ENCODE measurements at regions not wholly inside any gene's neighbourhood (a gene's known extent, or its start where the extent isn't known, plus 50 kb on each side); places are given as distances from the start of the nearest gene placed in this dataset.
"Not testable (repeated sequence)": the region's sequence is repeated elsewhere in the genome, so short reads cannot be mapped to it uniquely, and the experiment has no call there.

DNA sequence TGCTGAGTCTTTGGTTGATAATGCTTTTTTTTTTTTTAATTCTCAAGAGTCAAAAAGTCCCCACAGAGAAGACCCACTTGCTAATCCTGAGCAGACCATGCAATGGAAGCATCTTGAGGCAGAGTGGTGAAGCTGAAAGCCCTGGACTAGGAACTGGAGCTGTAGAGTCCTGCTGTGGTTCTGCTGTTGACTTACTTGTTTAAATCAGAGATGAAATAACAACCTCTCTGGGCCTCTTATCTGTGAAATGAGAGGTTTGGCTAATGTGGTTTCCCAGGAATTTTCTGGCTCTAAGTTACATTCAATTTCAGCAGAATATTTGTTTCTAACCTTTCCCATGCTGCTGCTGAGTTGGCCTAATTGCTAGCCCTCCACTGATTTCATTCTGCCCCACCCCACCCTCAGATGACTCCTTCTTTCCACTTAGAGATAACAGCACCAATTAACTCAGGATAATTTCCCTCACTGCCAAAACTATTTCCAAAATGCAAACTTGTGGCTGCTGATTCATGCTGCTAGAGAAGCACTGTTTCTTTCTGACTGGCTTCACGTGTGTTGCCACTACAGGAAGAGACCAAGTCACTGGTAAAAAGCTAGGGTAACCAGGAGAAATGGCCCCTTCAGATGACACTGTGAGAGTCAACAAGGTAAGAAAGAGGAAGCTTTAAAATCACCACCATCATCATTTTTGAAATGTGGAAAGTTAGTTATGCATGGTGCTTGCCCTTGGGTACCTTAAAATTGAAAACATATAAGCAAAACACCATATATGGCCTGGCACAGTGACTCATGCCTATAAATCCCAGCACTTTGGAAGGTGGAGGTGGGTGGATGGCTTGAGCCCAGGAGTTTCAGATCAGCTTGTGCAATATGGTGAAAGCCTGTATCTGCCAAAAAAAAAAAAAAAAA, 326.4 kb downstream of the DCHS2 start:
- Histone ChIP-seq H3K4me3 (ENCODE audit: low read length) (no peak overlapping the region), H3K27me3 (ENCODE audit: insufficient read depth, low read length) (no peaks in the 10 kb centered on the region), H3K27ac (ENCODE audit: low read depth, low read length) (no peak overlapping the region), H3K9me3 (ENCODE audit: insufficient read depth, low read depth, low read length) (no peaks in the 10 kb centered on the region), H3K4me1 (ENCODE audit: insufficient read depth, low read length) (peaks cover 11% of the 10 kb centered on the region), H3K9ac (ENCODE audit: low read depth, low read length) (no peak overlapping the region), H3K36me3 (ENCODE audit: insufficient read depth, low read length) (no peaks in the 10 kb centered on the region)
- WGBS, result 73% methylated on average over 1 of the region's 1 CpG

DNA sequence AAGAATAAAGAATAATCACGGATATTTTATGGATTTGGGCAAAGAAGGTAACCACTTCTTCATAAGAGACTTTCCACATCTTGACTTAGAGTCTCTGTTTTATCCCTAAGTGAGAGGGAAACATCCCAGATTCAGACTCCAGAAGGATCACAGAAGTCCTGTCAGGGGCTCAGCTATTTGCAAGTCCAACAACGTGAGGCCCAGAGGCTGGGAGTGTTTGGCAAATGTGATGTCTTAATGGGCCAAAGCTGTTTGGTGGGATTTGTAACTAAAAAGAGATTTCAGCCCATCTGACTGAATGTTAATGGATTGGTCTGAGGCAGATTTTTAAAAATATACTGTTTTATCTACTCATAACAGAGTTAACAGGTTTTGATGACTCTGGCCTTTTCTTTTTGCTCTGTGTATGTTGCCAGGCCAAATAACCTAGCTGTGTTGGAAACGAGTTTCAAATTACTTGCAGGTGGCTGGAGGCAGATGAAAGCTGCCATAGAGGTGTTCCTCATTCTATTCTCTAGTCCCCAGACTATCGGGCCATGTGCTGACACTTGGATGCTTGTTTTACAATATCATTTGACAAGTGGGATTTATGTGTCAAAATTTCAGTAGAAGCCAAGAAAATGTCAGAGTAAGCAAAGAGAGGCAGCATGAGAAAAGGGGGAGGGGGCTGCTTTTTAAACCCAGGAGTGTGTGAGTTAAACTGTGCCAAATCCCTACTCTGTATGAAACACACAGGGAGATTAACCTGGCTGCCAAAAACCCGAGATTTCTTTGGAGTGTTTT, 330.9 kb downstream of the DCHS2 start:
- Histone ChIP-seq H3K4me1 (ENCODE audit: insufficient read depth, low read length) (peaks cover 11% of the 10 kb centered on the region), H3K9me3 (ENCODE audit: insufficient read depth, low read depth, low read length) (no peaks in the 10 kb centered on the region), H3K36me3 (ENCODE audit: insufficient read depth, low read length) (no peaks in the 10 kb centered on the region), H3K27ac (ENCODE audit: low read depth, low read length) (no peak overlapping the region), H3K27me3 (ENCODE audit: insufficient read depth, low read length) (no peaks in the 10 kb centered on the region), H3K9ac (ENCODE audit: low read depth, low read length) (no peak overlapping the region), H3K4me3 (ENCODE audit: low read length) (no peak overlapping the region)
- 70% methylated on average over 5 of the region's 5 CpGs for WGBS

DNA sequence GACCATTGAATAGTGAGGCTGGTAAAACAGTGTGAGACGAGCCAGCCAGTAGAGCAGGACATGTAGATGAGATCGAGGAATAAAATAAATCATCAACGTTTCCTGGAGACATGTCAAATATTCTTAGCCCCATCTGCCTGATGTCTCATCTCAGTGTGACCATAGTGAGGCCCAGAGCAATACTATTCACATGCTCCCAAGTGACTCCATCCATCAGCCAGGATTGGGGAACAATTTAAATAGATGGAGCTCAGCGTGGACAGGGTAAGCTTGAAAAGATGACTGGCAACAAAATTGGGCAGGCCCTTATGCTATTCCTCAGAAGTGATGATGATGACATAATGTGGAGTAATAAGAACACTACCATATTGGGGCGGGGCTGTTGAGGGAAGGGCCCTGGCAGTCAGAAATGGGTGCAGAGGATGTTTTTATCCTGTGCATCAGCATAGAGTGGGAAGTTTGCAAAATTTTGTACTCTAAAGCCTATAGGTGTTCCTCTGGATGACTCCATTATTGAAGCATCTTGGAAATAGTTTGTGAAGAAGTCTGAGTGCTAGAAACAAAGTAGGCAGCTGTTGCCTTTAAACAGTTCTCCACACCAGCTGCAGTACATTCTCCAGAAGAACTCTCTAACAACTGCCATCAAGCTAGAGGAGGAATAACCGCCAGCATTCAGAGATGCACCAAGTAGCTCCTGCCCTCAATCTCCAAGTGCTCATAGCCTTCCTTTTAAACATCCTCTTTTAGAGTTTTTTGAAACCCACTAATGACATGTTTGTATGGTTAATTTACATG, 333.0 kb downstream of the DCHS2 start:
- 78% methylated on average over 6 of the region's 6 CpGs for WGBS
- no peaks in the 10 kb centered on the region for H3K27me3 ChIP-seq (ENCODE audit: insufficient read depth, low read length)
- peaks cover 11% of the 10 kb centered on the region for H3K4me1 ChIP-seq (ENCODE audit: insufficient read depth, low read length)
- no peaks in the 10 kb centered on the region for H3K36me3 ChIP-seq (ENCODE audit: insufficient read depth, low read length)
- H3K9me3 ChIP-seq (ENCODE audit: insufficient read depth, low read depth, low read length), result no peaks in the 10 kb centered on the region
- H3K4me3 ChIP-seq (ENCODE audit: low read length), result no peak overlapping the region
- H3K9ac ChIP-seq (ENCODE audit: low read depth, low read length), result no peak overlapping the region
- H3K27ac ChIP-seq (ENCODE audit: low read depth, low read length), result no peak overlapping the region

DNA sequence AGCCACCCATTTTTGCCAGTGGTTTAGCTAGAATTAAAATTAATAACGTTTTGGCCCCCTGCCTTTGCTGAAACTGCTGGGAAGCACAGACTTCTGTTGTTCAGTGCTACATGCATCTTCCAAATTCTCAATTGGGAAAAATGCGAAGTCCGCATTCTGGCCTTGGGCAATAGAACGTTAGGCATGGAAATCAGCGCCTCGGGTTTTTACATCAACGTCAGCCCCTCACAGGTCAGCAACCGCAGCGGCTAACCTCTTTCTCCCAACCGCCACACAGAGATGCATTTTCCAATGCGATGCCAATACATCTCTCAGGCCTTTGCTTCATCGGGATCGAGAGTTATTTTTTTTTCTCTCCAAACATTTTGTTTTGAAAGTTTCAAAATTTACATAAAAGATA, 339.1 kb downstream of the DCHS2 start:
- no peak overlapping the region for H3K9ac ChIP-seq (ENCODE audit: low read depth, low read length)
- no peaks in the 10 kb centered on the region for H3K9me3 ChIP-seq (ENCODE audit: insufficient read depth, low read depth, low read length)
- 94% methylated on average over 13 of the region's 13 CpGs for WGBS

DNA sequence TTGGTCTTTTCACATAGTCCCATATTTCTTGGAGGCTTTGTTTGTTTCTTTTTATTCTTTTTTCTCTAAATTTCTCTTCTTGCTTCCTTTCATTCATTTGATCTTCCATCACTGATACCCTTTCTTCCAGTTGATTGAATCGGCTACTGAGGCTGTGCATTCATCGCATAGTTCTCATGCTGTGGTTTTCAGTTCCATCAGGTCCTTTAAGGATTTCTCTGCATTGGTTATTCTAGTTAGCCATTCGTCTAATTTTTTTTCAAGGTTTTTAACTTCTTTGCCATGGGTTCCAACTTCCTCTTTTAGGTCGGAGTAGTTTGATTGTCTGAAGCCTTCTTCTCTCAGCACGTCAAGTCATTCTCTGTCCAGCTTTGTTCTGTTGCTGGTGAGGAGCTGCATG, 342.4 kb downstream of the DCHS2 start:
- H3K27me3 ChIP-seq (ENCODE audit: insufficient read depth, low read length); H3K36me3 ChIP-seq (ENCODE audit: insufficient read depth, low read length); H3K4me1 ChIP-seq (ENCODE audit: insufficient read depth, low read length); H3K4me3 ChIP-seq (ENCODE audit: low read length); H3K27ac ChIP-seq (ENCODE audit: low read depth, low read length); H3K9me3 ChIP-seq (ENCODE audit: insufficient read depth, low read depth, low read length); H3K9ac ChIP-seq (ENCODE audit: low read depth, low read length): not testable (repeated sequence)
- WGBS, result 96% methylated on average over 5 of the region's 5 CpGs

More for the DNA sequence above, 339.1 kb downstream of the DCHS2 start:
- H3K27ac ChIP-seq (ENCODE audit: low read depth, low read length), result no peak overlapping the region
- H3K4me1 ChIP-seq (ENCODE audit: insufficient read depth, low read length), result no peaks in the 10 kb centered on the region
- H3K4me3 ChIP-seq (ENCODE audit: low read length), result no peak overlapping the region
- H3K36me3 ChIP-seq (ENCODE audit: insufficient read depth, low read length), result no peaks in the 10 kb centered on the region
- no peaks in the 10 kb centered on the region for H3K27me3 ChIP-seq (ENCODE audit: insufficient read depth, low read length)

DNA sequence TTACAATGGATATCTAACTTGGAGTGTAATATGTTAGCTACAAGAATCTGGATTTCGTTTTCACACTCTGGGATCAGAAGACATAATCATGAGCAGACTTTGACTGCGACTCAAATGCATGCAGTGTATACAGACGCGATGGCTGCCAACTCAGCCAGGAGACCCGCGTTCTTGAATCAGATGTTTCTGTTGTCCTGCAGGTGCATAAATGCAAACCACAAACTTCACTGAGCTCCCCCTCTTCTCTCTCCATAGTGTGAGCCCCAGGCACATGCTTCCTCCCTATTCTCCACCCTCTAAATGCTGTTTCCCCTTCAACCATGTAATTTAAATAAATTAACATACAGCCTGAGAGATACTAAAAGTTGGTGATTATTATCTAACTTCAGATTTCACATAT, 347.9 kb downstream of the DCHS2 start:
- 93% methylated on average over 6 of the region's 6 CpGs for WGBS
- no peak overlapping the region for H3K4me3 ChIP-seq (ENCODE audit: low read length)

DNA sequence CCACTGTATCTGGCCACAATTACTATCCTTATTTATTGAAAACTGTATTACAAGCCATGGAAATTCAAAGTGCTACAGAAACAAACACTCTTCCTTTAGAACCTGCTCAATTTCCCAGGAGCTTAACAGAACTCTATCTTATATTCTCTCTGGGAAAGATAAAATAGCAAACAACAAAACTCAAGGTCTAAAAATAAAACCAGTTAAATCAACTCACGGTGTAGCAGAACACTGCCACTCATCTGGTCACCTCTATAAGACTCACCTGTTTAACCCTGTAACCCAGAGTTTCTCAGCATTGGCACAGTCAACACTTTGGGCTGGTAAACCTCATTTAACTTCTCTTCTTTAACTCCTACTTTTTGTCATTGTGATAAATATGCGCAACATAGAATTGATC, 348.9 kb downstream of the DCHS2 start:
- Histone ChIP-seq H3K27ac (ENCODE audit: low read depth, low read length) (no peak overlapping the region), H3K27me3 (ENCODE audit: insufficient read depth, low read length) (no peaks in the 10 kb centered on the region), H3K9ac (ENCODE audit: low read depth, low read length) (no peak overlapping the region), H3K4me3 (ENCODE audit: low read length) (no peak overlapping the region), H3K9me3 (ENCODE audit: insufficient read depth, low read depth, low read length) (no peaks in the 10 kb centered on the region), H3K36me3 (ENCODE audit: insufficient read depth, low read length) (no peaks in the 10 kb centered on the region), H3K4me1 (ENCODE audit: insufficient read depth, low read length) (peaks cover 18% of the 10 kb centered on the region)
- WGBS, result 98% methylated on average over 2 of the region's 2 CpGs

More for the DNA sequence above, 347.9 kb downstream of the DCHS2 start:
- H3K4me1 ChIP-seq (ENCODE audit: insufficient read depth, low read length), result peaks cover 7% of the 10 kb centered on the region
- H3K9me3 ChIP-seq (ENCODE audit: insufficient read depth, low read depth, low read length), result no peaks in the 10 kb centered on the region
- H3K36me3 ChIP-seq (ENCODE audit: insufficient read depth, low read length), result no peaks in the 10 kb centered on the region
- H3K27ac ChIP-seq (ENCODE audit: low read depth, low read length), result no peak overlapping the region
- no peak overlapping the region for H3K9ac ChIP-seq (ENCODE audit: low read depth, low read length)
- H3K27me3 ChIP-seq (ENCODE audit: insufficient read depth, low read length), result no peaks in the 10 kb centered on the region

DNA sequence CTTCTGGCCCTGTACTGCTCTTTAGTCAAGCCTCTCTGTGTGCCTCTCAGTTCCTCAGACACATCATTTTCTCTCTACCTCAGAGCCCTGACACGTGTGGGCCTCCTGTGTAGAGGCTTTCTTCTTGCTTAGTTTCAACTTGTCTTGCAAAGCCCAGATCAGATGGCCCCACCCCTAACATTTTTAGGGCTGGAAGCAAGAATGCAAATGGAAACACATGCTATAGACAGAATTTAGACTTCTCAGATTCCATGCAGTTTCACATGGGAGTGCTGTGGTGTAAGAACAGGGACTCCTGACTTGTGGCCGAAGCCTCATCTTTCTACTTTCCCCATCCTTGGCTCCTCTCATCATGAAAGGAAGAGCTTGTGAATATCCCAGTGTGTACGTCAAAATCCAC, 350.7 kb downstream of the DCHS2 start:
- no peak overlapping the region for H3K27ac ChIP-seq (ENCODE audit: low read depth, low read length)
- no peaks in the 10 kb centered on the region for H3K9me3 ChIP-seq (ENCODE audit: insufficient read depth, low read depth, low read length)
- 80% methylated on average over 3 of the region's 3 CpGs for WGBS
- no peaks in the 10 kb centered on the region for H3K36me3 ChIP-seq (ENCODE audit: insufficient read depth, low read length)
- no peaks in the 10 kb centered on the region for H3K27me3 ChIP-seq (ENCODE audit: insufficient read depth, low read length)
- H3K9ac ChIP-seq (ENCODE audit: low read depth, low read length), result no peak overlapping the region
- no peak overlapping the region for H3K4me3 ChIP-seq (ENCODE audit: low read length)
- peaks cover 23% of the 10 kb centered on the region for H3K4me1 ChIP-seq (ENCODE audit: insufficient read depth, low read length)

DNA sequence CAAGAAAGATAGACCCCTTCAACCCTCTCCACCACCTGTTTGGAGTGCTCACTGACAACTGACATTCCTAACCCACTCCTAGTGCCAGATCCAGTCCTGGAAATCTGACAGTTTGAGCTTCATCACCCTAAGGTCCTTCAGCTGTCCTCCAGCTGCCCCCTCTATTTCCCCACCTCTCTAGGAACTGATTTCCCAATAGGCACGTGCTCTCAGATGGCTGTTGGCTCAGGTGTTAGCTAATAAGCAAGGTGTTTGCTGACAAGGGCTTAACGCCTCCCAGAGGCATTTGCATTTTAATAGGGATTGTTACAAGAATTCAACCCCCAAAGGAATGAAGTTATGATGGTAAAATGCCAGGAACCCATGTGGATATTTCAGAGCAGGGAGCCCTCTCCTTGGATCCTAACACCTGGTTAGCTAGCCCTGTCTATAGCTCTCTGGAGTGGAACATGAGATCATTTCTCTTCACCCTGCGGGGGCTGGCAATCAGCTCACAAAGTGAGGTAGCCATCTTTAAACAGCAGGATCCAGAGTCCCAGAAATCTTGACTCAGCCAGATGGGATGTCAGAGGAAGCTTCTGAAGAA, 348.5 kb upstream of the SFRP2 start:
- 43% methylated on average over 3 of the region's 3 CpGs for WGBS
- H3K4me1 ChIP-seq (ENCODE audit: insufficient read depth, low read length), result peaks cover 23% of the 10 kb centered on the region
- H3K36me3 ChIP-seq (ENCODE audit: insufficient read depth, low read length), result no peaks in the 10 kb centered on the region
- H3K4me3 ChIP-seq (ENCODE audit: low read length), result peak overlapping the region; percentile 8; the same call in 1 of the 2 replicates
- H3K27ac ChIP-seq (ENCODE audit: low read depth, low read length), result peak overlapping the region; percentile 84; the same call in 1 of the 2 replicates
- no peaks in the 10 kb centered on the region for H3K27me3 ChIP-seq (ENCODE audit: insufficient read depth, low read length)
- peak overlapping the region; percentile 33; the same call in 1 of the 2 replicates for H3K9ac ChIP-seq (ENCODE audit: low read depth, low read length)
- H3K9me3 ChIP-seq (ENCODE audit: insufficient read depth, low read depth, low read length), result no peaks in the 10 kb centered on the region

DNA sequence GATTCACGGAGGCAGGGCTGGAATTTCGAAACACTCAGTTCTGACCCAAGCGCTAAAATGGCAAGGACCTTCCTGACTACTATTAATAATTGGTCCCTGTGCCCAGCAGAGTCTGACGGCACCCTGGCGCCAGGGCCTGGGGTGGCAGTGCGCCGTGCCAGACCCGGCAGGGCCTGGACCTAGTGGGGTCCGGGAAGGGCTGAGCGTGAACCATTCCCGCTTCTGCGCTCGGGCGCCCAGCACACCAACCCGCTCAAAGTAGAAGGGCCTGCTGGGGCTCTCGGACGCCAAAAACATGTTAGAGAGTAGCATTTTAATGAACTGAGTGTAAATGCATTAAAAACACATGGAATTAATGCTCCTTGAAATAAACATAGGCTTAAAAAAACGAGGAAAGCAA, 346.7 kb upstream of the SFRP2 start:
- no peaks in the 10 kb centered on the region for H3K9me3 ChIP-seq (ENCODE audit: insufficient read depth, low read depth, low read length)
- no peak overlapping the region for H3K9ac ChIP-seq (ENCODE audit: low read depth, low read length)
- WGBS, result 96% methylated on average over 18 of the region's 18 CpGs
- H3K36me3 ChIP-seq (ENCODE audit: insufficient read depth, low read length), result no peaks in the 10 kb centered on the region
- no peak overlapping the region for H3K4me3 ChIP-seq (ENCODE audit: low read length)
- no peaks in the 10 kb centered on the region for H3K27me3 ChIP-seq (ENCODE audit: insufficient read depth, low read length)
- H3K27ac ChIP-seq (ENCODE audit: low read depth, low read length), result no peak overlapping the region
- H3K4me1 ChIP-seq (ENCODE audit: insufficient read depth, low read length), result peaks cover 23% of the 10 kb centered on the region

Data from HUES64 (cell line).